ENCODE measurements at regions not wholly inside any gene's neighbourhood (a gene's known extent, or its start where the extent isn't known, plus 50 kb on each side); places are given as distances from the start of the nearest gene placed in this dataset.
A peak's percentile ranks its signal among the peaks of the same experiment; 100 is the strongest.
"Not testable (repeated sequence)": the region's sequence is repeated elsewhere in the genome, so short reads cannot be mapped to it uniquely, and the experiment has no call there.

DNA sequence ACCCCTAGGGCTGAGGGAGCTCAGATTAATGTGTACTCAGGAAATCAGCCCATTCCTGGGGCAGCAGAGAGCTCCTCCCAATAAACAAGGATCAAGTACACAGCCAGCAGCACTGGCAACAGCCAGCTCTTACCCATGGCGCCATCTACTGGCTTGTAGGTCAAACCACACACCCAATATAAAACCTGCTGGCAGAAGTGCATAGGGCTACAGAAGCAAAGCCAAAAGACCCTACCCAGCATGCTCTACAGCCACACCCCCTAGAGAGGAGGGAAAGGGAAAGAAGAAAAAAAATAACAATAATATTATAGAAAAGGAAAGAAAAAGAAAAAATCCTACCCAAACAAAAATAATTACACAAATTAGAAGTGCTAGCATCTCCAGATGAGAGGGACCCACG is 127.5 kb upstream of the PABPC3 start:
- H3K4me3 ChIP-seq (replicated peaks; ENCODE audit: low read depth, low read length) = peak overlapping the region; percentile 38
- TF ChIP-seq, protein P1, sequence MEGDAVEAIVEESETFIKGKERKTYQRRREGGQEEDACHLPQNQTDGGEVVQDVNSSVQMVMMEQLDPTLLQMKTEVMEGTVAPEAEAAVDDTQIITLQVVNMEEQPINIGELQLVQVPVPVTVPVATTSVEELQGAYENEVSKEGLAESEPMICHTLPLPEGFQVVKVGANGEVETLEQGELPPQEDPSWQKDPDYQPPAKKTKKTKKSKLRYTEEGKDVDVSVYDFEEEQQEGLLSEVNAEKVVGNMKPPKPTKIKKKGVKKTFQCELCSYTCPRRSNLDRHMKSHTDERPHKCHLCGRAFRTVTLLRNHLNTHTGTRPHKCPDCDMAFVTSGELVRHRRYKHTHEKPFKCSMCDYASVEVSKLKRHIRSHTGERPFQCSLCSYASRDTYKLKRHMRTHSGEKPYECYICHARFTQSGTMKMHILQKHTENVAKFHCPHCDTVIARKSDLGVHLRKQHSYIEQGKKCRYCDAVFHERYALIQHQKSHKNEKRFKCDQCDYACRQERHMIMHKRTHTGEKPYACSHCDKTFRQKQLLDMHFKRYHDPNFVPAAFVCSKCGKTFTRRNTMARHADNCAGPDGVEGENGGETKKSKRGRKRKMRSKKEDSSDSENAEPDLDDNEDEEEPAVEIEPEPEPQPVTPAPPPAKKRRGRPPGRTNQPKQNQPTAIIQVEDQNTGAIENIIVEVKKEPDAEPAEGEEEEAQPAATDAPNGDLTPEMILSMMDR (IDR thresholded peaks at IDR 0.05; ENCODE audit: low read depth, low read length, missing control alignments) = peak; percentile 44
- not testable (repeated sequence) for DNase-seq (ENCODE audit: extremely low read depth, low read depth)

- H3K4me3 ChIP-seq (replicated peaks; ENCODE audit: low read depth, low read length); DNase-seq (ENCODE audit: extremely low read depth, low read depth): not testable (repeated sequence)
Measured at GRCh38 chr13:24973102-24973501, 122.8 kb upstream of the PABPC3 start.

DNA sequence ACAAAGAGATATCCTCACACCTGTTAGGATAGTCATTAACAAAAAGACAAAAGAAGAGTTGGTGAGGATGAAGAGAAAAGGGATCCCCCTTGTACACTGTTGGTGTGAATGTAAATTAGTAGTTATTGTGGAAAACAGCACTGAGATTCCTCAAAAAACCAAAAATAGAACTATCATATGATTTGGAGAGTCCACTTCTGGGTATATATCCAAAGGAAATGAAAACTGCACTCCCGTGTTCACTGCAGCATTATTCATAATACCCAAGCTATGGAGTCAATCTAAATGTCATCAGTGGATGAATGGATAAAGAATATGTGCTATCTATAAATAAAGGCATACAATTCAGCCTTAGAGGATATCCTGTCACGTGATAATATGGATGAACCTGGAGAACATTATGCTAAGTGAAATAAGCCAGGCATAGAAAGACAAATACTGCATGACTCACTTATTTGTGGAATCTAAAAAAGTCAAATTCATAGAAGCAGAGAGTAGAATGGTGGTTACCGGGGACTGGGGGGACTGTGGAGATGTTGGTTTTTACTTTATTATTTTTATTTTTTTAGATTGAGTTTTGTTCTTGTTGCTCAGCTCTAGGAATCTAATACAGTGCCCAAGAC is 114.6 kb upstream of the PABPC3 start:
- not testable (repeated sequence) for H3K4me3 ChIP-seq (replicated peaks; ENCODE audit: low read depth, low read length); DNase-seq (ENCODE audit: extremely low read depth, low read depth)

DNA sequence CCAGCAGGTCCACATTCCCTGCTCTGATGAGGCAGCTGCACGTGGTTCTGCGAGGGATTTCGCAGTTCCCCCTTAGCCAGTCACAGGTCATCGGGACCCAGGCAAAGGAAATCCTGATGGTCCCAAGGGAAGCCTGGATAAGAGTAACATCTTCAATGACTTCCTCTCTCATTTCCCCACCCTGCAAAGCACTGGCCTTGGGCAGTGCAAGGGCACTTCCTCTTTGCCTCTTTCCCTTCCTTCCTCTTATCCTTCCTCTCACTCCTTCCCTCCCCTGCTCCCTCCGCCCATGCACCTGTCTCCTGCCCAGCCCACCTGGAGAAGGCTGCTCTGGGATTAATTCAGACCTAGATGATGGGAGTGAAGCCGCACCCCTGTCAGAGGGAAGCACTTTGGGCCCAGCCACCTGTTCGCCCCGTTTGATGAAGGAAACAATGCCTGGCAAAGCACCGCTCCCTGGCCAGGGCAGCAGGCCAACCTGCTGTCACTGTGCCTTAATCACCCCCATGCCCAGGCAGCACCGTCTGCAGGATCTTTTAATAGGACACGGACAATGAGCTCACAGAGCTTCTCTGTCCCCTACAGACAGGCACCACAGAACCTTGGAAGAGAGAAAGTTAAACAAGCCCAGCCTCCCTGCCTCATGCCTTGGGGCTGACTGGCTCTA is 113.5 kb upstream of the PABPC3 start:
- no peak overlapping the region for H3K4me3 ChIP-seq (replicated peaks; ENCODE audit: low read depth, low read length)
- TF ChIP-seq, protein P1 (IDR thresholded peaks at IDR 0.05; ENCODE audit: low read depth, low read length, missing control alignments) = no peak
- no peak for DNase-seq (ENCODE audit: extremely low read depth, low read depth)

DNA sequence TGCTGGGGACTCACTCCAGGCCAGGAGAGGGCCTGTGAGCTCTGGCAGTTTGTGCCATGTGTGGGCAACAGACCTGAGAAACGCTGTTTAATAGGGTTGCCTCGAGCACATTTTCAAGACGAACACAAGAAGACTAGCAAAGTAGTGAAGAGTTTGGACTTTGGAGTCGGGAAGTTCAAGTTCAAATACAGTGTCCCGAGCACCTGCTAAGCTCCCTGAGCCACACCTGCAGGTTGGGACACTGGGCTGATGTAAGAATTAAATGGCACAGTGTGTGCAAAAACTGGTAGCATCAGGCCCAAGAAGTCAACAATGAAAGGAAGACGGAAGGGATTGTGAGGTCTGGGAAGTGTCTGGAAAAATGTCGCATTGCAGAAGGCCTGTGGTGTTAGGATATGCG is 112.8 kb upstream of the PABPC3 start:
- TF ChIP-seq, protein P1 (IDR thresholded peaks at IDR 0.05; ENCODE audit: low read depth, low read length, missing control alignments) = no peak
- no peak overlapping the region for H3K4me3 ChIP-seq (replicated peaks; ENCODE audit: low read depth, low read length)
- DNase-seq (ENCODE audit: extremely low read depth, low read depth) = no peak

GRCh38 chr13:24984134-24984533 is 111.8 kb upstream of the PABPC3 start:
- no peak overlapping the region for H3K4me3 ChIP-seq (replicated peaks; ENCODE audit: low read depth, low read length)
- TF ChIP-seq, protein P1 (IDR thresholded peaks at IDR 0.05; ENCODE audit: low read depth, low read length, missing control alignments) = no peak
- no peak for DNase-seq (ENCODE audit: extremely low read depth, low read depth)

DNA sequence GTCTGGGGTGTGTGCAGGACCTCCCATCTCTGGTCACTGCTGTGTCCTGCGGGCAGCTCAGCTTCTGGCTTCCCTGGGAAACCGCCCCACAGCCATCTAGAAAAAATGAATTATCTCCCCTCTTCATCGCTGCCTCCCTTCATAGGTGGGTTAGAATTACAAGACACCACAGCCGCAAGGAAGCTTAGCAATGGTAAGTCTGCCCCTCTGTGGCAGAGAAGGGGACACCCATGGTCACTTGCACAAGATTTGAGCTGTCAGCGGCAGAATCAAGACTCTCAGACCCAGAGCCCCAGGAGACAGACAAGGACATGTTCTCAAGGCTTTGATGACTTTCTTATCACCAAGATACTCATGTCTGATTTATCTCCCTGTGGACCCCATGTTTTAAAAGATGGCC is 110.8 kb upstream of the PABPC3 start:
- DNase-seq (ENCODE audit: extremely low read depth, low read depth) = no peak
- TF ChIP-seq, protein P1 (IDR thresholded peaks at IDR 0.05; ENCODE audit: low read depth, low read length, missing control alignments) = no peak
- H3K4me3 ChIP-seq (replicated peaks; ENCODE audit: low read depth, low read length) = no peak overlapping the region

DNA sequence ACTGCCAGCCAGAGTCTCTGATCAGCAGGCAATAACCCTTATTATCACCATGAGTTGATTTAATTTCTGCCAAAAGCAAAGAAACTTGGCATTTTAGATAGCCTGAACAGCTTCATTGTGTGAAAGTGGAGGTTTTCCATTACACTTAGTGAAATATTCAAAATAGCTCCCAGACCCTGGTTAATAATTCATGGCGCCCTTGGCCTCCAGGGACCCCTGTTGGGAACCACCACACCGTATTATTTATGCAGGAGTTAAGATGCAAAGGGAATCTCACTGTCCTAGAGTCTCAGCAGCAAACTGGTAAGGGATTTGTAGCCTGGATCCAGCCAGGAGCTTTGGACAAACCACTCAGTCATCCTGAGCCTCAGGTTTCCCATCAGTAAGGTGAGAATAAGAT is 110.0 kb upstream of the PABPC3 start:
- H3K4me3 ChIP-seq (replicated peaks; ENCODE audit: low read depth, low read length) = no peak overlapping the region
- DNase-seq (ENCODE audit: extremely low read depth, low read depth) = no peak
- TF ChIP-seq, protein P1 (IDR thresholded peaks at IDR 0.05; ENCODE audit: low read depth, low read length, missing control alignments) = no peak

All from HFF-Myc (cell line).